ENCODE measurements at regions not wholly inside any gene's neighbourhood (a gene's known extent, or its start where the extent isn't known, plus 50 kb on each side); places are given as distances from the start of the nearest gene placed in this dataset.

DNA sequence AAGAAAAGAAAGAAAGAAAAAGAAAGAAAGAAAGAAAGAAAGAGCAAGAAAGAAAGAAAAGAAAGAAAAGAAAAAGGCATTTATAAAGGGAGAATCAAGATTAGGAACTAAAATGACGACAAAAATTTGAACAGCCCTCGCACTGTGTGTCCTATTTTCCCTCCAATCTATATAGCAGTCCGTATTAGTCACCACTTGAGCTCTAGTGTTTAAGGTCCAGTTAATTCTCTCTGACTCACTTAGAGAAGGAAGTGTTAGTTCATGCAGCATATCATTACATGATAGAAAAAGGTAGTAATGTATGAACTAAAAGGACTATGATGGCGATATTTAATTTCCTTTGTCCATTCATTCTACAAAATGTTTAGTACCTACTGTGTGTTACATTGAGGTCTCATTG is 122.7 kb downstream of the CBLL2 start:
- Mint-ChIP-seq H3K9me3 (peaks cover 3% of the 10 kb centered on the region), H3K4me1 (peaks cover 8% of the 10 kb centered on the region), H3K36me3 (ENCODE audit: low read depth) (no peaks in the 10 kb centered on the region), H3K27ac (no peak overlapping the region), H3K27me3 (ENCODE audit: low read depth) (no peaks in the 10 kb centered on the region), H3K4me3 (no peak overlapping the region)
- TF ChIP-seq, protein P1, sequence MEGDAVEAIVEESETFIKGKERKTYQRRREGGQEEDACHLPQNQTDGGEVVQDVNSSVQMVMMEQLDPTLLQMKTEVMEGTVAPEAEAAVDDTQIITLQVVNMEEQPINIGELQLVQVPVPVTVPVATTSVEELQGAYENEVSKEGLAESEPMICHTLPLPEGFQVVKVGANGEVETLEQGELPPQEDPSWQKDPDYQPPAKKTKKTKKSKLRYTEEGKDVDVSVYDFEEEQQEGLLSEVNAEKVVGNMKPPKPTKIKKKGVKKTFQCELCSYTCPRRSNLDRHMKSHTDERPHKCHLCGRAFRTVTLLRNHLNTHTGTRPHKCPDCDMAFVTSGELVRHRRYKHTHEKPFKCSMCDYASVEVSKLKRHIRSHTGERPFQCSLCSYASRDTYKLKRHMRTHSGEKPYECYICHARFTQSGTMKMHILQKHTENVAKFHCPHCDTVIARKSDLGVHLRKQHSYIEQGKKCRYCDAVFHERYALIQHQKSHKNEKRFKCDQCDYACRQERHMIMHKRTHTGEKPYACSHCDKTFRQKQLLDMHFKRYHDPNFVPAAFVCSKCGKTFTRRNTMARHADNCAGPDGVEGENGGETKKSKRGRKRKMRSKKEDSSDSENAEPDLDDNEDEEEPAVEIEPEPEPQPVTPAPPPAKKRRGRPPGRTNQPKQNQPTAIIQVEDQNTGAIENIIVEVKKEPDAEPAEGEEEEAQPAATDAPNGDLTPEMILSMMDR (IDR thresholded peaks at IDR 0.05; ENCODE audit: unreplicated experiment in 3 of 3) = no peak

DNA sequence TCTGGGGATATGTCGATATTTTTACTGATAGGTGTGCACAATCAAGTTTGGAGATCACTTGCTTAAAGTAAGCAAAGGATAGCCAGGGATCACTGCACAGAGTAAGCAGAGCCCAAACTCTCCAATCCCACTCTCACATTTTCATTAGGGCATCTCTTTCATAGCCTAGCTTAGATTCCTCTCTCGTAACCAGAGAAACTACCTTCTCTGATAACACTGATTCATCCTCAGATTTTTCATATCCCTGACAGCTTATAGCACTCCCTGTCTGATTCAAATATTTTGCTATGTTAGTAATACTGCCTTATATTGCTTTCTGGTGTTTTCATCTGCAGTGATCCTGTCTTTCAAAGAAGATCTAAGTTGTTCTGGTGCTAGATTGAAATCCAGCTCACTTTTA is 123.7 kb downstream of the CBLL2 start:
- H3K27ac Mint-ChIP-seq = no peak overlapping the region
- TF ChIP-seq, protein P1 (IDR thresholded peaks at IDR 0.05; ENCODE audit: unreplicated experiment in 3 of 3) = no peak
- no peak overlapping the region for H3K4me3 Mint-ChIP-seq
- H3K36me3 Mint-ChIP-seq (ENCODE audit: low read depth) = no peaks in the 10 kb centered on the region
- peaks cover 8% of the 10 kb centered on the region for H3K4me1 Mint-ChIP-seq
- H3K9me3 Mint-ChIP-seq = peaks cover 3% of the 10 kb centered on the region
- no peaks in the 10 kb centered on the region for H3K27me3 Mint-ChIP-seq (ENCODE audit: low read depth)

DNA sequence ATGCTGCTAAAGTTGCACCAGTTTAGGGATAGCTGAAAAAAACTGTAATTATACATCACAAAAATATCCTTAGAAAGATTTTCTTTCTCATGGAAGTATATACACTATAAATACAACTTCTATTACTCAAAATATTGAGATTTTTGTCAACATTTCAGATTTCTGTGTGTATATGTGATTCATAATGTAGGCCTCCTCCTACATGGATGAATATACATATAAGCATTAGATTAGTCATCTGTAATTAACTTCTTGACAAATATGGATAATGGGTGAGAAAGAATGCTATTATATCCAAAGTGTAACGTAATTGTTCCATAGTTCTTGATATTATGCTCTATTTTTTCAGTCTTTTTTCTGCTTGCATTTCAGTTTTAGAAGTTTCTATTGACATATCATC is 124.9 kb downstream of the CBLL2 start:
- Mint-ChIP-seq H3K9me3 (peaks cover 7% of the 10 kb centered on the region), H3K4me1 (peaks cover under 1% of the 10 kb centered on the region), H3K27ac (no peak overlapping the region), H3K27me3 (ENCODE audit: low read depth) (no peaks in the 10 kb centered on the region), H3K36me3 (ENCODE audit: low read depth) (no peaks in the 10 kb centered on the region), H3K4me3 (no peak overlapping the region)
- TF ChIP-seq, protein P1 (IDR thresholded peaks at IDR 0.05; ENCODE audit: unreplicated experiment in 3 of 3) = no peak

DNA sequence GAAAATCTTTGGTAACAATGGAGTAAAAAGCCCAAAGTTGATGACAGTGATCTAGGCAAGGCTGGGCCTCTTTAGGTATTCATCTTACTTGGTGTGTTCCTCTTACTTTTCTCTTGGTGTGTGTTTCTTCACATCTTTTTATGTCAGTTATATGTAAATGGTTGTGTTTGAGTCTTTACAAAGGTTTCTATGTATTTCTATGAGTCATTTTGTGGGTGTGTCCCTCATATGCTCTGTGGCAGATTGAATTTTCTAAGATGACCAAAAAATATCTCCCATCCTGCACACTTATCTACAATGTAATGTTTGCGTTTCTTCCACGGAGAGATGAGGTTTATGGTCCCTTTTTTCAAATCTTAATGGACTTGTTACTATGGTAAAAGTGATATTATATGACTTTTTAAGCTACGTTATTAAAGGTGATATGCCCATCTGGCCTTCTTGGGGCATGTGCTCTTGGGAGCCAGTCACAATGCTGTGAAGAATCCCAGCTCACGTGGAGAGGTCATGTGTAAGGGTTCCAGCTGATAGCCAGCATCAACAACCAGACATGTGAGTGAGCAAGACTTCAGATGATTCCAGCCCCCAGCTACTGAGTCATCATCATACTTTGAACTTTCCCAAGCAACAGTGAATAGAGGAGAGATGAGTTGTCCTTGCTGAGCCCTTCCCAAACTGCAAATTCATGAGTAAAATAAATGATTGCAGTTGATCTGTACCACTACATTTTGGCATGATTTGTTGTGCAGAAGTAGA is 126.9 kb downstream of the CBLL2 start:
- no peaks in the 10 kb centered on the region for H3K27me3 Mint-ChIP-seq (ENCODE audit: low read depth)
- H3K27ac Mint-ChIP-seq = no peak overlapping the region
- no peaks in the 10 kb centered on the region for H3K4me1 Mint-ChIP-seq
- H3K4me3 Mint-ChIP-seq = no peak overlapping the region
- TF ChIP-seq, protein P1 (IDR thresholded peaks at IDR 0.05; ENCODE audit: unreplicated experiment in 3 of 3) = no peak
- H3K36me3 Mint-ChIP-seq (ENCODE audit: low read depth) = no peaks in the 10 kb centered on the region
- H3K9me3 Mint-ChIP-seq = peaks cover 6% of the 10 kb centered on the region

DNA sequence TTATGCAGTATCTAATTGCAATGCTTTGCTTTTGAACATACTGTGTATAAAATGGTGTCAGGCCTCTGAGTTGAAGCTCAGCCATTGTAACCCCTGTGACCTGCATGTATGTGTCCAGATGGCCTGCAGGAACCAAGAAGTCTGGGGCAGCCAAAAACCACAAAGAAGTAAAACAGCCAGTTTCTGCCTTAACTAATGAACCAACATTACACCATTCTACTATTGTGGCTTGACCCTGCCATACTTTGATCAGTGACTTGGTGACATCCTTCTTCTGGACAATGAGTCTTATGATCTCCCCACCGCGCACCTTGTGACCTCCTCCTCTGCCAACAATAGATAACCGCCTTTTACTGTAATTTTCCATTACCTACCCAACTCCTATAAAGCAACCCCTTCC is 131.6 kb downstream of the CBLL2 start:
- no peaks in the 10 kb centered on the region for H3K36me3 Mint-ChIP-seq (ENCODE audit: low read depth)
- no peaks in the 10 kb centered on the region for H3K4me1 Mint-ChIP-seq
- H3K9me3 Mint-ChIP-seq = peaks cover 6% of the 10 kb centered on the region
- TF ChIP-seq, protein P1 (IDR thresholded peaks at IDR 0.05; ENCODE audit: unreplicated experiment in 3 of 3) = no peak
- no peak overlapping the region for H3K4me3 Mint-ChIP-seq
- H3K27me3 Mint-ChIP-seq (ENCODE audit: low read depth) = no peaks in the 10 kb centered on the region
- H3K27ac Mint-ChIP-seq = no peak overlapping the region

DNA sequence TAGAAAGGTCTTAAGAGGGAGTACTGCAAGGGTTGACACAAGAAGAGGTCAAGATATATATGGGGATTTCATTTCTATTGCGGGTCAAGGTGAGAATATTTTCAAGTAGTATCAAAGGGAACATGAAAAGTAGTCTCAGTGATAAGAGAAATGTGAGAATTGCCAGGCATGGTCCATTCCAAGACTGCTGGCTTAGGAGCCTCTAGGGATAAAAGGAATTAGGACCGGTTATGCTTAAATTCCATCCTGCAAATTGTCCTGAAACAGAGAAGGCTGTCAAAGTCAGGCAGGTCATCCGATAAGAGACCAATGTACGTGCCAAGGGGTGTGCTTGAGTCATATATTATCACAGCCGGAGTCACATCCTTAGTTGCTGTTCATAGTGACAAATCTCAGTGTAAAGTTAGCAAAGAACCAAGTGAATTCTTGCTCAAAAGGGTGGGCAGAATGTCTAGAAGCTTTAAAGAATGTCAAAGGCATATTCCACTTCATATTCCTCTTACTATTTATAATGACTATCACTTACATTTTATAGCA is 133.6 kb downstream of the CBLL2 start:
- Mint-ChIP-seq H3K27me3 (ENCODE audit: low read depth) (no peaks in the 10 kb centered on the region), H3K36me3 (ENCODE audit: low read depth) (no peaks in the 10 kb centered on the region), H3K9me3 (peaks cover 6% of the 10 kb centered on the region), H3K4me3 (no peak overlapping the region), H3K27ac (no peak overlapping the region), H3K4me1 (no peaks in the 10 kb centered on the region)
- TF ChIP-seq, protein P1 (IDR thresholded peaks at IDR 0.05; ENCODE audit: unreplicated experiment in 3 of 3) = no peak

Measured in nephron (organoid).